SK-N-SH (cell line): ENCODE measurements at regions not wholly inside any gene's neighbourhood (a gene's known extent, or its start where the extent isn't known, plus 50 kb on each side); places are given as distances from the start of the nearest gene placed in this dataset.
A peak's percentile ranks its signal among the peaks of the same experiment; 100 is the strongest.

Experiments
- CTCF ChIA-PET: fragments of 300-600, 350-600 bp; formaldehyde crosslinking; extraction: SDS; loops from one replicate; lab custom pipeline; 2021; lab: Yijun Ruan, JAX
- POLR2A ChIA-PET: fragments of 350-600 bp; sonication (Branson Sonifier 250); formaldehyde crosslinking; extraction: SDS; loops from one replicate; lab custom pipeline; 2020; ENCODE audit warnings: antibody characterized with exemption, inconsistent platforms; lab: Yijun Ruan, JAX
- DNase-seq: peaks from one replicate; pipeline ENCODE4 v3.0.0; 2012
- H2AFZ ChIP-seq: fragments of 200-600 bp; sonication (generic); 2 replicates; pipeline ENCODE4 v1.8.1; 2016; ENCODE audit warnings: antibody characterized with exemption, mild to moderate bottlenecking, low read depth
- H3F3A ChIP-seq: fragments of 200-600 bp; sonication (generic); replicated peaks from 2 replicates; pipeline ENCODE3; 2016; ENCODE audit warnings: antibody characterized with exemption, mild to moderate bottlenecking; ENCODE audit not compliant: insufficient read depth
- H3K27ac ChIP-seq, 2 experiments: fragments of 200-500 bp in 1 of 2; fragments of 200-600 bp in 1 of 2; sonication (Bioruptor generic) in 1 of 2; sonication (generic), shearing (Covaris generic) in 1 of 2; 2 replicates each; pipeline versions ENCODE4 v1.5.1 to v1.6.1; 2014 to 2016; ENCODE audit warnings: low read depth in 2 of 2, inconsistent platforms in 1 of 2, low read length in 1 of 2, mild to moderate bottlenecking in 1 of 2, mixed read lengths in 1 of 2
- H3K27me3 ChIP-seq: fragments of 200-600 bp; sonication (generic), shearing (Covaris generic); 2 replicates; pipeline ENCODE4 v1.6.1; 2016; ENCODE audit warnings: mixed run types; ENCODE audit not compliant: insufficient read depth
- H3K36me3 ChIP-seq, 2 experiments: fragments of 200-500 bp in 1 of 2; fragments of 200-600 bp in 1 of 2; sonication (Bioruptor generic) in 1 of 2; sonication (generic) in 1 of 2; replicated peaks in 1 of 2; 2 replicates each; pipeline versions ENCODE3 to v1.5.1; 2014 to 2016; ENCODE audit warnings: low read length in 1 of 2, mild to moderate bottlenecking in 1 of 2; ENCODE audit not compliant: insufficient read depth in 2 of 2, control insufficient read depth in 1 of 2
- H3K4me1 ChIP-seq, 2 experiments: fragments of 200-500 bp in 1 of 2; fragments of 200-600 bp in 1 of 2; sonication (Bioruptor generic) in 1 of 2; sonication (generic), shearing (Covaris generic) in 1 of 2; 2 replicates each; pipeline versions ENCODE4 v1.5.1 to v1.6.1; 2014 to 2016; ENCODE audit warnings: low read depth in 1 of 2, low read length in 1 of 2, mixed run types in 1 of 2; ENCODE audit not compliant: insufficient read depth in 2 of 2, control insufficient read depth in 1 of 2
- H3K4me2 ChIP-seq: fragments of 200-600 bp; sonication (generic), shearing (Covaris generic); 2 replicates; pipeline ENCODE4 v1.6.1; 2017; ENCODE audit warnings: mixed run types
- H3K4me3 ChIP-seq, 2 experiments: fragments of 200-500 bp in 1 of 2; fragments of 200-600 bp in 1 of 2; sonication (Bioruptor generic) in 1 of 2; sonication (generic), shearing (Covaris generic) in 1 of 2; 2 replicates each; pipeline versions ENCODE4 v1.5.1 to v1.8.1; 2014 to 2016; ENCODE audit warnings: low read depth in 2 of 2, inconsistent platforms in 1 of 2, low read length in 1 of 2, mild to moderate bottlenecking in 1 of 2, mixed read lengths in 1 of 2, moderate library complexity in 1 of 2
- H3K79me2 ChIP-seq: fragments of 200-600 bp; sonication (generic); 2 replicates; pipeline ENCODE4 v1.8.1; 2017; ENCODE audit warnings: mild to moderate bottlenecking; ENCODE audit not compliant: insufficient read depth
- H3K9ac ChIP-seq: fragments of 200-600 bp; sonication (generic); 2 replicates; pipeline ENCODE4 v1.6.1; 2017; ENCODE audit warnings: mixed run types
- H3K9me2 ChIP-seq: fragments of 200-600 bp; sonication (generic); 2 replicates; pipeline ENCODE4 v1.6.1; 2017; ENCODE audit warnings: mixed run types
- H3K9me3 ChIP-seq: fragments of 200-600 bp; sonication (generic); 2 replicates; pipeline ENCODE4 v1.6.1; 2017; ENCODE audit warnings: mixed run types, mild to moderate bottlenecking, moderate library complexity
- H4K20me1 ChIP-seq: fragments of 200-600 bp; sonication (generic); 2 replicates; pipeline ENCODE4 v1.6.1; 2017; ENCODE audit warnings: mild to moderate bottlenecking, mixed run types; ENCODE audit not compliant: insufficient read depth
- CHD2 ChIP-seq: fragments of 150-350 bp; IDR thresholded peaks from 2 replicates; pipeline ENCODE4 v1.6.1; 2018; ENCODE audit warnings: low read length; ENCODE audit not compliant: partially characterized antibody
- ELF1 ChIP-seq: IDR thresholded peaks from 2 replicates; pipeline ENCODE4 v1.4.0; 2012
- EP300 ChIP-seq, 2 experiments: IDR thresholded peaks; 2 replicates each; pipeline versions ENCODE4 v1.4.0 to v1.6.1; 2012; ENCODE audit warnings: borderline replicate concordance in 1 of 2, low read depth in 1 of 2, low read length in 1 of 2
- EZH2phosphoT487 ChIP-seq: fragments of 200-600 bp; sonication (generic); IDR thresholded peaks from 2 replicates; pipeline ENCODE4 v1.6.1; 2017; ENCODE audit warnings: low read depth, mixed run types, mild to moderate bottlenecking, antibody characterized with exemption, moderate library complexity, borderline replicate concordance
- FOSL2 ChIP-seq: IDR thresholded peaks from 2 replicates; pipeline ENCODE4 v1.4.0; 2012; ENCODE audit warnings: low read depth, mild to moderate bottlenecking, moderate library complexity, borderline replicate concordance
- FOXM1 ChIP-seq: IDR thresholded peaks from 2 replicates; pipeline ENCODE4 v1.4.0; 2012; ENCODE audit warnings: low read depth, mild to moderate bottlenecking
- GABPA ChIP-seq: IDR thresholded peaks from 2 replicates; pipeline ENCODE4 v1.4.0; 2012; ENCODE audit warnings: low read depth, mild to moderate bottlenecking
- GATA2 ChIP-seq: sonication (generic); formaldehyde crosslinking; IDR thresholded peaks from 2 replicates; pipeline ENCODE4 v1.5.0; 2020; ENCODE audit warnings: mild to moderate bottlenecking, missing genetic modification reagents
- JUND ChIP-seq: IDR thresholded peaks from 2 replicates; pipeline ENCODE4 v1.4.0; 2012
- MEF2A ChIP-seq: IDR thresholded peaks from 2 replicates; pipeline ENCODE4 v1.4.0; 2012; ENCODE audit warnings: low read depth, borderline replicate concordance
- MXI1 ChIP-seq: IDR thresholded peaks from 2 replicates; pipeline ENCODE4 v1.6.1; 2012; ENCODE audit warnings: mild to moderate bottlenecking, low read depth, low read length, improper control_type of control experiment
- NFIC ChIP-seq: IDR thresholded peaks from 2 replicates; pipeline ENCODE4 v1.4.0; 2012; ENCODE audit warnings: borderline replicate concordance
- NRF1 ChIP-seq: IDR thresholded peaks from 2 replicates; pipeline ENCODE4 v1.6.1; 2012; ENCODE audit warnings: low read depth, mild to moderate bottlenecking, low read length
- POLR2AphosphoS5 ChIP-seq: IDR thresholded peaks from 2 replicates; pipeline ENCODE4 v1.6.1; 2012; ENCODE audit warnings: low read depth, low read length
- RAD21 ChIP-seq: IDR thresholded peaks from 2 replicates; pipeline ENCODE4 v1.6.1; 2012; ENCODE audit warnings: mild to moderate bottlenecking, low read length
- RCOR1 ChIP-seq: fragments of 150-350 bp; IDR thresholded peaks from 2 replicates; pipeline ENCODE4 v1.6.1; 2017; ENCODE audit warnings: antibody characterized with exemption, low read length
- RFX5 ChIP-seq: IDR thresholded peaks from 2 replicates; pipeline ENCODE4 v1.6.1; 2012; ENCODE audit warnings: mild to moderate bottlenecking, improper control_type of control experiment, low read length
- RXRA ChIP-seq: IDR thresholded peaks from 2 replicates; pipeline ENCODE4 v1.4.0; 2012; ENCODE audit warnings: low read depth, mild to moderate bottlenecking, borderline replicate concordance
- SIN3A ChIP-seq: IDR thresholded peaks from 2 replicates; pipeline ENCODE4 v1.6.1; 2012; ENCODE audit warnings: low read depth, mild to moderate bottlenecking, low read length, moderate library complexity, borderline replicate concordance
- SMC3 ChIP-seq: IDR thresholded peaks from 2 replicates; pipeline ENCODE4 v1.6.1; 2012; ENCODE audit warnings: low read depth, low read length, improper control_type of control experiment
- TAF1 ChIP-seq: IDR thresholded peaks from 2 replicates; pipeline ENCODE4 v1.6.1; 2012; ENCODE audit warnings: low read depth, mild to moderate bottlenecking, low read length, moderate library complexity, borderline replicate concordance
- TCF12 ChIP-seq: IDR thresholded peaks from 2 replicates; pipeline ENCODE4 v1.4.0; 2012
- TEAD4 ChIP-seq: IDR thresholded peaks from 2 replicates; pipeline ENCODE4 v1.4.0; 2012; ENCODE audit warnings: mild to moderate bottlenecking, borderline replicate concordance; ENCODE audit not compliant: insufficient read depth
- YY1 ChIP-seq: IDR thresholded peaks from 2 replicates; pipeline ENCODE4 v1.4.0; 2012; ENCODE audit warnings: low read depth, mild to moderate bottlenecking
- WGBS: methylation state at CpG from one replicate; pipeline ENCODE4 v1.1.6; 2017; ENCODE audit warnings: low lambda C conversion rate; 5-methylcytosine and 5-hydroxymethylcytosine counted together
- TF ChIP-seq, protein P1 (sequence below): IDR thresholded peaks from 2 replicates; pipeline ENCODE4 v1.4.0; 2012; ENCODE audit warnings: low read depth, borderline replicate concordance
- TF ChIP-seq, protein P2 (sequence below): IDR thresholded peaks from 2 replicates; pipeline ENCODE4 v1.4.0; 2012; ENCODE audit warnings: low read depth
- TF ChIP-seq, protein P3 (sequence below): fragments of 200-600 bp; sonication (generic); IDR thresholded peaks from 2 replicates; pipeline ENCODE4 v1.6.1; 2017; ENCODE audit warnings: antibody characterized with exemption, mild to moderate bottlenecking, moderate library complexity
- TF ChIP-seq, protein P4 (sequence below): fragments of 150-350 bp; IDR thresholded peaks from 2 replicates; pipeline ENCODE4 v1.6.1; 2017; ENCODE audit warnings: antibody characterized with exemption, low read length, low read depth, borderline replicate concordance

DNA sequence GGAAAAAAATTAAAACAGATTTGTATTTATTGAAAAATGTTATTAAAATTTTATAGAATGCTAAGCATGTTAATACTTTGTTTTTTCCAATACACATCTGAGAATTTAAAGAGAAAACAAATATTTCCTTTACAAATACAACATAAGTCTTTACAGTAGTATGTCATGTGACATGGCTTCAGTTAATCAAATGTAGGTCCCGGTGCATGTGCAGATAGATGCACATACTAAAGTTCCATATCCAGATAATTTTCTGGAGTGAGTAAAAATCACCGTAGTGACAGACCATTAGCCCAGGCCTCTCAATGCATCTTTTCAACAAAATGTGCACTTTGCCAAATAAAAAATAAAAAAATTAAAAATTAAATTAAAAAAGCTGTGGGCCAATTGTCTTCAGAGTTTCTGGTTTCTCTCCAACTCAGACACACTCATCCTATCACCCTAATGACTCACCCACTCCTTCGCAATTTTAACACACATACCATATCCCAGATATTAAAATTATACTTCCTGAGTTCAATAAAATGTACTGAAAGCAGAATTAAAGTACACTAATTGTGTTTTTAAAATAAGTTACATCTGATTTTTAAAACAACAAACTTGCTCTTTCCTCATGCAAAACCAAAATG, 508.1 kb downstream of the NR2F1-AS1 start:
- no peak for DNase-seq
- CTCF ChIA-PET, result no interaction called here
- no peak for TF ChIP-seq GABPA
- peak; percentile 79 for TF ChIP-seq TCF12
- no peak for TF ChIP-seq YY1
- TF ChIP-seq FOSL2, result peak; percentile 81; the same call in 1 of the 2 replicates
- peak; percentile 63 for TF ChIP-seq JUND
- no peak for TF ChIP-seq TAF1
- 0 out of 4 replicates have a peak, but pooled peaks have one; percentile 23 to 53 for TF ChIP-seq EP300 (IDR thresholded peaks at IDR 0.05; ENCODE audit: borderline replicate concordance in 1 of 2, low read depth in 1 of 2, low read length in 1 of 2)
- TF ChIP-seq, protein P1, sequence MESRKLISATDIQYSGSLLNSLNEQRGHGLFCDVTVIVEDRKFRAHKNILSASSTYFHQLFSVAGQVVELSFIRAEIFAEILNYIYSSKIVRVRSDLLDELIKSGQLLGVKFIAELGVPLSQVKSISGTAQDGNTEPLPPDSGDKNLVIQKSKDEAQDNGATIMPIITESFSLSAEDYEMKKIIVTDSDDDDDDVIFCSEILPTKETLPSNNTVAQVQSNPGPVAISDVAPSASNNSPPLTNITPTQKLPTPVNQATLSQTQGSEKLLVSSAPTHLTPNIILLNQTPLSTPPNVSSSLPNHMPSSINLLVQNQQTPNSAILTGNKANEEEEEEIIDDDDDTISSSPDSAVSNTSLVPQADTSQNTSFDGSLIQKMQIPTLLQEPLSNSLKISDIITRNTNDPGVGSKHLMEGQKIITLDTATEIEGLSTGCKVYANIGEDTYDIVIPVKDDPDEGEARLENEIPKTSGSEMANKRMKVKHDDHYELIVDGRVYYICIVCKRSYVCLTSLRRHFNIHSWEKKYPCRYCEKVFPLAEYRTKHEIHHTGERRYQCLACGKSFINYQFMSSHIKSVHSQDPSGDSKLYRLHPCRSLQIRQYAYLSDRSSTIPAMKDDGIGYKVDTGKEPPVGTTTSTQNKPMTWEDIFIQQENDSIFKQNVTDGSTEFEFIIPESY, result no peak
- no peak for TF ChIP-seq CHD2
- TF ChIP-seq EZH2phosphoT487, result no peak
- TF ChIP-seq RAD21, result no peak
- TF ChIP-seq RXRA, result no peak
- TF ChIP-seq MXI1, result no peak
- peak; percentile 44; the same call in 1 of the 2 replicates for TF ChIP-seq POLR2AphosphoS5
- TF ChIP-seq RCOR1, result no peak
- TF ChIP-seq GATA2 (CRISPR knock-in tag), result no peak
- no peak for TF ChIP-seq FOXM1
- TF ChIP-seq ELF1, result no peak
- TF ChIP-seq MEF2A, result no peak
- TF ChIP-seq TEAD4, result no peak
- TF ChIP-seq NFIC, result peak; percentile 55; the same call in 1 of the 2 replicates
- no peak for TF ChIP-seq RFX5
- TF ChIP-seq, protein P2, sequence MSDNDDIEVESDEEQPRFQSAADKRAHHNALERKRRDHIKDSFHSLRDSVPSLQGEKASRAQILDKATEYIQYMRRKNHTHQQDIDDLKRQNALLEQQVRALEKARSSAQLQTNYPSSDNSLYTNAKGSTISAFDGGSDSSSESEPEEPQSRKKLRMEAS, result no peak
- TF ChIP-seq, protein P3, sequence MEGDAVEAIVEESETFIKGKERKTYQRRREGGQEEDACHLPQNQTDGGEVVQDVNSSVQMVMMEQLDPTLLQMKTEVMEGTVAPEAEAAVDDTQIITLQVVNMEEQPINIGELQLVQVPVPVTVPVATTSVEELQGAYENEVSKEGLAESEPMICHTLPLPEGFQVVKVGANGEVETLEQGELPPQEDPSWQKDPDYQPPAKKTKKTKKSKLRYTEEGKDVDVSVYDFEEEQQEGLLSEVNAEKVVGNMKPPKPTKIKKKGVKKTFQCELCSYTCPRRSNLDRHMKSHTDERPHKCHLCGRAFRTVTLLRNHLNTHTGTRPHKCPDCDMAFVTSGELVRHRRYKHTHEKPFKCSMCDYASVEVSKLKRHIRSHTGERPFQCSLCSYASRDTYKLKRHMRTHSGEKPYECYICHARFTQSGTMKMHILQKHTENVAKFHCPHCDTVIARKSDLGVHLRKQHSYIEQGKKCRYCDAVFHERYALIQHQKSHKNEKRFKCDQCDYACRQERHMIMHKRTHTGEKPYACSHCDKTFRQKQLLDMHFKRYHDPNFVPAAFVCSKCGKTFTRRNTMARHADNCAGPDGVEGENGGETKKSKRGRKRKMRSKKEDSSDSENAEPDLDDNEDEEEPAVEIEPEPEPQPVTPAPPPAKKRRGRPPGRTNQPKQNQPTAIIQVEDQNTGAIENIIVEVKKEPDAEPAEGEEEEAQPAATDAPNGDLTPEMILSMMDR, result no peak
- no peak for TF ChIP-seq SIN3A
- no peak for TF ChIP-seq NRF1
- no peak for TF ChIP-seq SMC3
- TF ChIP-seq, protein P4, sequence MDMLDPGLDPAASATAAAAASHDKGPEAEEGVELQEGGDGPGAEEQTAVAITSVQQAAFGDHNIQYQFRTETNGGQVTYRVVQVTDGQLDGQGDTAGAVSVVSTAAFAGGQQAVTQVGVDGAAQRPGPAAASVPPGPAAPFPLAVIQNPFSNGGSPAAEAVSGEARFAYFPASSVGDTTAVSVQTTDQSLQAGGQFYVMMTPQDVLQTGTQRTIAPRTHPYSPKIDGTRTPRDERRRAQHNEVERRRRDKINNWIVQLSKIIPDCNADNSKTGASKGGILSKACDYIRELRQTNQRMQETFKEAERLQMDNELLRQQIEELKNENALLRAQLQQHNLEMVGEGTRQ, result no peak

More for the DNA sequence above, 508.1 kb downstream of the NR2F1-AS1 start:
- POLR2A ChIA-PET, result no interaction called here
- no peak overlapping the region for H3K9ac ChIP-seq
- H3K27me3 ChIP-seq, result no peaks in the 10 kb centered on the region
- no peaks in the 10 kb centered on the region for H3K9me3 ChIP-seq
- H3K4me1 ChIP-seq, result peaks cover 8 to 17% of the 10 kb centered on the region in 2 experiments; a peak in 3 of 4 replicates
- H3K79me2 ChIP-seq, result no peaks in the 10 kb centered on the region
- 24% methylated on average over 3 of the region's 3 CpGs for WGBS
- H3F3A ChIP-seq, result peaks cover 12% of the 10 kb centered on the region
- no peaks in the 10 kb centered on the region for H3K9me2 ChIP-seq
- H3K36me3 ChIP-seq, result no peaks in the 10 kb centered on the region
- H2AFZ ChIP-seq, result peak overlapping the region; percentile 60
- no peak overlapping the region for H3K4me3 ChIP-seq
- peak overlapping the region; percentile 22; the same call in 1 of the 2 replicates for H3K4me2 ChIP-seq
- H3K27ac ChIP-seq, result peak overlapping the region; percentile 58 to 67
- no peaks in the 10 kb centered on the region for H4K20me1 ChIP-seq
